HG03442 (cell line): ENCODE measurements at regions not wholly inside any gene's neighbourhood (a gene's known extent, or its start where the extent isn't known, plus 50 kb on each side); places are given as distances from the start of the nearest gene placed in this dataset.

Source experiments
- ATAC-seq: cut with Tn5 transposase; IDR thresholded peaks from one replicate; pipeline ENCODE4 v1.9.1; 2021; ENCODE audit warnings: mild to moderate bottlenecking, moderate library complexity; ENCODE audit not compliant: unreplicated experiment

GRCh38 chr9:118459913-118460312 lies 755.7 kb downstream of the TLR4 start:
- no peak for ATAC-seq

- ATAC-seq = no peak
Observed at GRCh38 chr9:118463419-118463818, 759.2 kb downstream of the TLR4 start.

GRCh38 chr9:118473521-118473920 lies 769.3 kb downstream of the TLR4 start:
- no peak for ATAC-seq

GRCh38 chr9:118478752-118479151 lies 774.5 kb downstream of the TLR4 start:
- no peak for ATAC-seq

- ATAC-seq = no peak
Observed at GRCh38 chr9:118482306-118482705, 778.1 kb downstream of the TLR4 start.

GRCh38 chr9:118483677-118484076 lies 779.5 kb downstream of the TLR4 start:
- ATAC-seq = no peak

GRCh38 chr9:118503236-118503635 lies 799.0 kb downstream of the TLR4 start:
- no peak for ATAC-seq

- no peak for ATAC-seq
Observed at GRCh38 chr9:118510711-118511110, 806.5 kb downstream of the TLR4 start.

- no peak for ATAC-seq
Observed at GRCh38 chr9:118515947-118516346, 811.7 kb downstream of the TLR4 start.

- ATAC-seq = no peak
Observed at GRCh38 chr9:118521261-118521660, 817.1 kb downstream of the TLR4 start.

GRCh38 chr9:118522093-118523028 lies 818.2 kb downstream of the TLR4 start:
- ATAC-seq = peak; percentile 97

GRCh38 chr9:118527261-118527660 lies 823.1 kb downstream of the TLR4 start:
- ATAC-seq = no peak

- peak; percentile 53 for ATAC-seq
Observed at GRCh38 chr9:118529210-118529609, 825.0 kb downstream of the TLR4 start.

GRCh38 chr9:118529624-118530214 lies 825.5 kb downstream of the TLR4 start:
- ATAC-seq = peak; percentile 92

GRCh38 chr9:118532592-118532991 lies 828.4 kb downstream of the TLR4 start:
- ATAC-seq = no peak

- ATAC-seq = no peak
Observed at GRCh38 chr9:118533101-118533500, 828.9 kb downstream of the TLR4 start.

- ATAC-seq = no peak
Observed at GRCh38 chr9:118533850-118534249, 829.6 kb downstream of the TLR4 start.

- no peak for ATAC-seq
Observed at GRCh38 chr9:118536153-118536552, 832.0 kb downstream of the TLR4 start.

GRCh38 chr9:118538959-118539358 lies 830.3 kb downstream of the BRINP1 start:
- ATAC-seq = no peak

- ATAC-seq = no peak
Observed at GRCh38 chr9:118553465-118553864, 815.8 kb downstream of the BRINP1 start.

GRCh38 chr9:118554987-118555386 lies 814.2 kb downstream of the BRINP1 start:
- ATAC-seq = no peak

- no peak for ATAC-seq
Observed at GRCh38 chr9:118558026-118558425, 811.2 kb downstream of the BRINP1 start.
